GM18868 (cell line): ENCODE measurements at regions not wholly inside any gene's neighbourhood (a gene's known extent, or its start where the extent isn't known, plus 50 kb on each side); places are given as distances from the start of the nearest gene placed in this dataset.

ENCODE experiments used
- ATAC-seq: cut with Tn5 transposase; IDR thresholded peaks from one replicate; pipeline ENCODE4 v1.9.1; 2021; ENCODE audit warnings: mild to moderate bottlenecking, moderate library complexity; ENCODE audit not compliant: unreplicated experiment

- no peak for ATAC-seq
These were observed 139.0 kb upstream of the PRDM9 start for GRCh38 chr5:23368393-23368792.

DNA sequence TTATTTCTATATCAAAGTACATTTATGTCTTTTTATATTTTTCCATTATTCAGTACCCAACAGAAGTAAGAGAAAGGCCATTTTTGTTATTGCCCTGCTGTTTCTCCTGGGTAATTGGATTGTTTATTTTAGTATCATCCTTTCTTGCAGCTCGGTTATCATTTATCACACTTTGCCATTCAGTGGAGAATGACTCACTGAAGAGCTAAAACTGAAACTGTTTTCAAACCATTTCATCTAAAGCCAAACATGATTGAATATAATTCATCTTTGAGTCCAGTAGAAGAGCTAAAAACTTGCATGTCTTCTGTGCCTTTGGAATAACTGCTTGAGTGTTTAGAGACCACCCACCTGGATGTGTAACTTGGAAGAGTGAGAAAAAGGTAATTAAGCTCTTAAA, 139.5 kb upstream of the PRDM9 start:
- no peak for ATAC-seq

GRCh38 chr5:23353286-23353685, 154.1 kb upstream of the PRDM9 start:
- ATAC-seq: no peak

GRCh38 chr5:23352446-23352845, 155.0 kb upstream of the PRDM9 start:
- no peak for ATAC-seq

GRCh38 chr5:23343121-23343520, 164.3 kb upstream of the PRDM9 start:
- no peak for ATAC-seq

- no peak for ATAC-seq
These were observed 174.7 kb upstream of the PRDM9 start for GRCh38 chr5:23332650-23333251.

DNA sequence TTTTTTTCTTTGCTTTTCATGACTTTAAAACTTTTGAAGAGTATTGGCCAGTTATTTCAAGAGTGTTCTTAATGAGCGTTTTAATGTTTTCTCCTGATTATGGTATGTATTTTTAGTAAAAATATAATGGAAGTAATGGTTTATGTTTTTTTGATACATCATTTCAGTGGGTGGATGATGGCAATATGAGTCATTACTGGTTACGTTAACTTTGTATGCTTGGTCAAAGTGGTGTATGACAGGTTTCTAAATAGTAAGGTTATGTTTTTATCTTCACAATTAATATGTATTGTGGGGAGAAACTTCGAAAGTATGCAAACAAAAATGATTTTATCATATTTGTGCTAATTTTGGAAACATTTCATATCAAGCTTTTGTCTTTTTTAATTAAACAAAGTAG, 176.7 kb upstream of the PRDM9 start:
- ATAC-seq: no peak

DNA sequence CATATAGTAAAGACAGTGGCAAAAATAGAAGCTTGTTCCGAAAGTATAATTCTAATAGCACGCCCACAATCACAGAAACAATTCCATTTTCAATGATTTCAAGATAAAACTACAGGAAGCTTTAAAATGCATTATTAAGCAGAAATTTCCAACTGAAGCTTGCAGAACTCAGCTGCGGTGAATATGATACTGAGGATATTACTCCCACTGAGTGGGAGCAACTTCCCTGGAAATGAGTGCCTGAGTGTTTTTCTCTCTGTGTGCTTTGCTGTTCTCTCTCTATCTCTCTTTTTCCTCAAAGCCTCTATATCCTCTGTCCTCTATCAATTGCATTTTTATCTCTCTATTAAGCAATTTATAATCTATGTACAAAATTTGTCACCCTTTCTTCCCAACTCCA, 187.5 kb upstream of the PRDM9 start:
- no peak for ATAC-seq

DNA sequence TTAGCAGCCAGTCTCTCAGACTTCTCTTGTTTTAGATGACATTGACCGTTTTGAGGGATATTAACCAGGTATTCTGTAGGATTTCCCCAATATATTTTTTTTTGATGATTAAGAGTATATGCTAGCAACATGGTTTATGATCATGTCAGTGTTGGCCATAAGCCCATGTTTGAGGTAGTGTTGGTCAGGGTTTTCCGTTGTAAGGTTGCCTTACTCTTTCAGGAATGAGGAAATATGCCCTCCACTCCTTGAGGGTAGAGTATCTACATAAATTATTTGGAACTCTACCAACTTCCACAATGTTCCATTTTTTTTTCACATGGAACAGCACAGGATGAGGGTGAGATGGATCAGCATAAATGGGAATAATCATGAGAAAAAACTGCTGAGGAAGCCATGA, 188.4 kb upstream of the PRDM9 start:
- ATAC-seq: no peak

DNA sequence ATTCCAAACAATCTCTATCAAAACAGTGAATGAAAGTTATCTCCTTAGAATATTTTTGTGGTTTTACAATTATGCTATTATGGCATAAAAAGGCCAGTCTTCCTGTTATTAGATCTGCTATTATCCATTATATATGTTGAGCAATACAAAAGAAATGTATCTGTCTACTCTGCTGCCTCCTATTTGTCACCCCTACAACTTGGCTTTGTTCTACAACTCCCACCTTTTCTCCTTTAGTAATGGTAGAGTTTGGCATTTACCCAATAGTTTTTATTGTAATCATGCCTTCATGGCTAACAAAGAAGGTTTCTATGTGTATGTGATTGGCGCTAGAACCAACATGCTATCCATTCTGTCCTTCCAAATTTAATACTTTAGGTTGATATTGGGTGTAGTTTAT, 189.2 kb upstream of the PRDM9 start:
- ATAC-seq: no peak

GRCh38 chr5:23316060-23316591, 191.3 kb upstream of the PRDM9 start:
- ATAC-seq: no peak

DNA sequence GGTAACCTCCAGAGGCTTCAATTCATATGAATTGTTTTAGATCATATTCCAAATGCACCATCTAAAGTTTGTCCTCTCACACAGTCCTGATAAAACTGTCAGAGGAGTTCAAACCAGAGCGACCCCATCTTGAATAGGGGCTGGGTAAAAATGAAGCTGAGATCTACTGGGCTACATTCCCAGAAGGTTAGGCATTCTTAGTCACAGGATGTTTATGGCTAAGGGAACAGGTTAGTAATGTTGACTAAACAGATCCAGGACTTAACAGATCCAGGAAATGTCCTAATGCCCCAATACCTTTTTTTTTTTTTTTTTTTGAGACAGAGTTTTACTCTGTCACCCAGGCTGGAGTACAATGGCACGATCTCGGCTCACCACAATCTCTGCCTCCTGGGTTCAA, 192.6 kb upstream of the PRDM9 start:
- no peak for ATAC-seq

DNA sequence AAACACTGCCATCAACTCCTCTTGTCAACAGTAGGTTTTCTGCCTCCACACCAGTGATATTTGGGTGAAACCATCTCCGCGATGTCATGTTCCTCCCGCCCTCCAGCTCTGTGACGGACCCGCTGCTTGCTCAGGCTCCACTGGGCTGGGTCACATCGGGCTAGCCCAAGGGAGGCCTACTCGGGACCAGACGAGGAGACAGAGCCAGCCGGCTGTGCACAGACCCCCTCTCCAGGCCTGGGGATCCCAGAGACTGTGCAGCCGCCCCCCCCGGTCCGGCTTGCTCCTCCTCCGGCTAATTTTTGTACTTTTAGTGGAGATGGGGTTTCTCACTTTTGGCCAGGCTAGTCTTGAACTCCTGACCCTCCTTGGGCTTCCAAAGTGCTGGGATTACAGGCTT, 202.4 kb upstream of the PRDM9 start:
- ATAC-seq: no peak

DNA sequence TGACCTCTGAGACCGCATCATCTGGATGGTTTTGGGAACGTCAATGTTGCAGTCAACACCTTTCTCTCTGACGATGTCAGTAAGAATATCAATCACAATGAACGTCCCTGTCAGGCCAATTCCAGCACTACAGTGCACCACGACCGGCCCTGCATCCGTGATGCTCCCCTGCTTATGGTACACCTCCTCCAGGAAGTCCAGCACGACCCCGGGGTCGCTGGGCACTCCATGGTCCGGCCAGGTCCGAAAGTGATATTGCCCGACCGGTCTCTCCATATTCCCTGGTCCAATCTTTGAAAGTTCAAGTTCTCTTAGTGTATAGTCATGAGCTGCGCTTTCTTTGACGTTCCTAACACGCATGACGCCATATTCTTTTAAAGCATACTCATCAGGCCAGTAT, 203.6 kb upstream of the PRDM9 start:
- no peak for ATAC-seq

DNA sequence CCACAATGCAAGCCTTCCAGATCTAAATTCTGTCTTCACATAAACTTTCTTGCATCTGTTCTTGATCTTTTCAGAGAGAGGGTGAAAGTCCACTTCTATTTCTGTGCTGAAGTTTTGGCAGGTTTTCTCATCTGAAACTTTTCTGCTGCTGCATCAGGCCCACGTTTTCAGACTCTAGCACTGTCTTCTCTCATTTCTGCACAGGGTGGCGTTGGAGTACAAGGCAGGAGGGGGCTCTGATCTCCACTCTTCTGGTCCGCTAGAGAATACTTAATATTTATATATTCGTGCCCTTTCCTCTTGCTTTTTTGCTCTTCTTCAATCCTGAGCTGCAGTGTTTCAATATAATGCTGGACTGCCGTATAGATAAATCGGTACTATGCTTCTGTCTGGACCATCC, 204.0 kb upstream of the PRDM9 start:
- no peak for ATAC-seq

- no peak for ATAC-seq
These were observed 205.0 kb upstream of the PRDM9 start for GRCh38 chr5:23302438-23302837.

DNA sequence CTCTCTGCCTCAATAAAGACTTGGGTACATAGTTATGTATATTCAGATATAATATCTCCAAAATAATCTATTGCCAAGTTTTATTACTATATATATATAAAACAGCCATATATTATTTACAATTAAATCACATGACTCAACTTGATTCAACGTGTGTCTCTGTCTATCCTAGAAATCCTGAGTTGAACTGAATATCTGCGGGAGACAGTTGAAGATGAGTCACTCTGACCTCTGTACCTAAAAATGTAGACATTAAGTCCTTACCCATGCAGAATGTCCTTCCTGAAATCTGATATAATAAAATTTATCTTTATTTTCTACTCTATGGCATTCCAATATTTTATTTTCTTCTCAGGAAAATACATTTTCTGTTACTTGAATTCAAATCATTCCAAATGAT, 218.2 kb upstream of the PRDM9 start:
- no peak for ATAC-seq

GRCh38 chr5:23284656-23285055, 222.8 kb upstream of the PRDM9 start:
- no peak for ATAC-seq

DNA sequence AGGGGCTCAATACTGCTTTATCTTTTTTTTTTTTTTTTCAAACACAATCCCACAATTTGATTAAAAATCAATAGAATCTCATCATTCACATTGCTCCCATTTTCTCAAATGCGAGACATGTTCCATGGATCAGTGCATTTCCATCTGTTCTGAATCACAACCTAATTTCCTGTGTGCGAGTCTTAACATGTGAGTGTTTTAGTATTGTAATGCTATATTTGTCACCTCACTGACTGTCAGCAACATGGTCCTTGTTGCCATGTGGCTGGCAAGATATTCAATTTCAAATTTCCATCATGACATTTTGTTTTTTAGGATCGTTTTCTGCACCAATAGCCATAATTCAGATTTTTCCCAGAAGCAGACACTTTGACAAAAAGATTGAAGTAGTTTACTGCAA, 233.2 kb upstream of the PRDM9 start:
- ATAC-seq: no peak

GRCh38 chr5:23269981-23270380, 237.4 kb upstream of the PRDM9 start:
- no peak for ATAC-seq

DNA sequence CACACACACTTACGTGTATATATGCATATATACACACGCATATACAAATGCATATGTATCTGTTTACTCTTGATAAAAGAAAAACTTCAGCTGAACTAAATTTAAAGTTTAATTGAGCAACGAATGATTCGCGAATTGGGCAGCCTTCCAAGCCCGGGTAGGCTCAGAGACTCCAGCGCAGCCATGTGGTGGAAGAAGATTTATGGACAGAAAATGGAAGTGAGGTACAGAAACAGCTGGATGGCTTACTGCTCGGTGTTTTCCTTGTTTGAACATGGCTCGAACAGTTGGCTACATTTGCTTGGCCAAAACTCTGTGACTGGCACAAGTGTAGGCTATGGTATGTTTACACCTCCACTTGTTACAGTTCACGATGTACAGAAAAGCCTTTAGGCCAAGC, 239.3 kb upstream of the PRDM9 start:
- no peak for ATAC-seq

- no peak for ATAC-seq
These were observed 246.8 kb upstream of the PRDM9 start for GRCh38 chr5:23260621-23261020.

GRCh38 chr5:23257656-23258055, 249.8 kb upstream of the PRDM9 start:
- ATAC-seq: no peak
